Common myeloid progenitor, CD34-positive (primary cell): ENCODE measurements at regions not wholly inside any gene's neighbourhood (a gene's known extent, or its start where the extent isn't known, plus 50 kb on each side); places are given as distances from the start of the nearest gene placed in this dataset.
"Not testable (repeated sequence)": the region's sequence is repeated elsewhere in the genome, so short reads cannot be mapped to it uniquely, and the experiment has no call there.

Source experiments
- CTCF ChIA-PET: fragments of 350-600 bp; sonication (Branson Sonifier 250); formaldehyde crosslinking; loops from one replicate; lab custom pipeline; 2021; ENCODE audit warnings: antibody characterized with exemption; lab: Charles Lee
- POLR2A ChIA-PET: fragments of 350-600 bp; sonication (Branson Sonifier 250); formaldehyde crosslinking; loops from one replicate; lab custom pipeline; 2021; ENCODE audit warnings: antibody characterized with exemption; lab: Charles Lee
- DNase-seq, 3 donors: peaks; one replicate each; pipeline versions ENCODE4 v3.0.0 to v3.0.0-alpha.2; 2013
- H3K27ac ChIP-seq, 2 experiments: 1 replicate in 1 of 2; 2 replicates in 1 of 2; pipeline ENCODE4 v1.7.0; 2013; ENCODE audit warnings: inconsistent platforms in 2 of 2, low read length in 2 of 2, mild to moderate bottlenecking in 2 of 2, low read depth in 1 of 2, moderate library complexity in 1 of 2; ENCODE audit not compliant: severe bottlenecking in 2 of 2, insufficient read depth in 1 of 2, poor library complexity in 1 of 2
- H3K27me3 ChIP-seq, 5 experiments: replicated peaks in 2 of 5; 1 replicate in 3 of 5; 2 replicates in 2 of 5; pipeline versions ENCODE4 v1.6.1 to v1.7.0; 2013; ENCODE audit warnings: low read length in 4 of 5, mild to moderate bottlenecking in 2 of 5, moderate library complexity in 2 of 5, inconsistent platforms in 1 of 5; ENCODE audit not compliant: insufficient read depth in 5 of 5, control insufficient read depth in 4 of 5
- H3K36me3 ChIP-seq, 4 experiments: 1 replicate in 2 of 4; 2 replicates in 2 of 4; pipeline versions ENCODE4 v1.6.1 to v1.7.0; 2013; ENCODE audit warnings: low read length in 3 of 4, control low read depth in 1 of 4, mild to moderate bottlenecking in 1 of 4; ENCODE audit not compliant: control insufficient read depth in 4 of 4, insufficient read depth in 4 of 4
- H3K4me1 ChIP-seq, 4 experiments: 1 replicate in 3 of 4; 2 replicates in 1 of 4; pipeline versions ENCODE4 v1.6.1 to v1.7.1; 2013; ENCODE audit warnings: low read length in 3 of 4, mild to moderate bottlenecking in 3 of 4, control low read depth in 1 of 4, inconsistent platforms in 1 of 4, moderate library complexity in 1 of 4; ENCODE audit not compliant: control insufficient read depth in 4 of 4, insufficient read depth in 4 of 4; ENCODE audit errors: control extremely low read depth in 1 of 4
- H3K4me3 ChIP-seq, 7 experiments: 1 replicate in 4 of 7; 2 replicates in 3 of 7; pipeline versions ENCODE4 v1.5.1 to v1.7.0; 2013; ENCODE audit warnings: mild to moderate bottlenecking in 7 of 7, low read length in 6 of 7, moderate library complexity in 6 of 7, inconsistent platforms in 2 of 7, low read depth in 2 of 7, control low read depth in 1 of 7; ENCODE audit not compliant: insufficient read depth in 4 of 7, control insufficient read depth in 1 of 7; ENCODE audit errors: extremely low read depth in 1 of 7
- H3K9me3 ChIP-seq, 5 experiments: 1 replicate in 4 of 5; 2 replicates in 1 of 5; pipeline versions ENCODE4 v1.6.1 to v1.7.1; 2013; ENCODE audit warnings: low read length in 4 of 5, mild to moderate bottlenecking in 2 of 5, inconsistent platforms in 1 of 5, low read depth in 1 of 5, moderate library complexity in 1 of 5; ENCODE audit not compliant: control insufficient read depth in 4 of 5, insufficient read depth in 2 of 5; ENCODE audit errors: control extremely low read depth in 1 of 5
- WGBS: methylation state at CpG from one replicate; pipeline ENCODE4 v1.1.5; 2013; ENCODE audit not compliant: insufficient coverage; 5-methylcytosine and 5-hydroxymethylcytosine counted together

DNA sequence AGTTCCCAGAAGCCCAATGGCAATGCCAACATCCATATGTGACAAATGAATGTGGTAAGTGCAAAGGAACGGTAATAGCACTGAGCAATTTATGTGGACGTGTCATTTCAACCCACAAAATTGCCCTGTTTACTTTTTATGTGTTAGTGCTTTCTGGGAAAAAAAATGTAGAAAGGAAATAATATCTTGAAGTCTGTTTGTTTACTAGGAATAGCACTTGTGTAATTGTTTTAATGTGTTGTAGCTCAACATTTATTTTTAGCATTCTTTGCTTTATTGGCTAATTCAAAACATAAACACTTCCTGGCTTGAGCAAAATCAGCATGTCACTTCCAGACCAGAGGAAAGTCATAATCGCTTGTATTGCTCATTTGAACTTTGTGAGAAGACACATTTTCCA is 224.8 kb upstream of the KCNK2 start:
- DNase-seq = no peak
- Histone ChIP-seq H3K36me3 (no peaks in the 10 kb centered on the region), H3K9me3 (no peaks in the 10 kb centered on the region), H3K27ac (no peak overlapping the region), H3K27me3 (no peaks in the 10 kb centered on the region), H3K4me3 (no peak overlapping the region), H3K4me1 (no peaks in the 10 kb centered on the region)
- POLR2A ChIA-PET = no interaction called here
- CTCF ChIA-PET = interaction anchor here (0.8 kb wide), 1 partner anchor 205 kb away, joined by 3 read pairs; no protein-coding TSS in a partner anchor
- WGBS = 0% methylated on average over 1 of the region's 3 CpGs

DNA sequence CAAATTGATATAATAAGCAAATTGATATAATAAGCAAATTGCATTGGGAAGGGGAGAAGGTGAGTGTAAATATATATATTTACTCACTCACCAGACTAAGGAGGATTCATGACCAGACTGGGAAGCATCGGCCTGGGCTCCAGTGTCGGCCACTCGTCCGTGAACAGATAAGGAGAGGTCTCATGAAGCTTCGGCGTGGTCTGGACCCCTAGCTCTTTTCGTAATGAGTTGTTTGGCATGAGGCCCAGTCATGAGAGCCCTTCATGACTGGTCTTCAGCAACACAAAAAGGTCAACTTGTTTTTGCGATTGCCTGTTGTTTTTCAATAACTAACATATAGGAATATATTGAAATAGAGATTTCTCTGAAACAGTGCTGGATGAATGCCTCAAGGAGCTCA is 222.9 kb upstream of the KCNK2 start:
- Histone ChIP-seq H3K4me1 (no peaks in the 10 kb centered on the region), H3K9me3 (no peaks in the 10 kb centered on the region), H3K4me3 (no peak overlapping the region), H3K27me3 (no peaks in the 10 kb centered on the region), H3K36me3 (no peaks in the 10 kb centered on the region), H3K27ac (no peak overlapping the region)
- DNase-seq = no peak
- WGBS = 84% methylated on average over 6 of the region's 8 CpGs
- ChIA-PET CTCF (no interaction called here), POLR2A (no interaction called here)

GRCh38 chr1:214861615-214862014 is 220.9 kb upstream of the KCNK2 start:
- no peak for DNase-seq
- POLR2A ChIA-PET = no interaction called here
- Histone ChIP-seq H3K9me3 (no peaks in the 10 kb centered on the region), H3K4me1 (no peaks in the 10 kb centered on the region), H3K4me3 (no peak overlapping the region), H3K27ac (no peak overlapping the region), H3K27me3 (no peaks in the 10 kb centered on the region), H3K36me3 (no peaks in the 10 kb centered on the region)
- 100% methylated on average over 1 of the region's 2 CpGs for WGBS
- CTCF ChIA-PET = no interaction called here

DNA sequence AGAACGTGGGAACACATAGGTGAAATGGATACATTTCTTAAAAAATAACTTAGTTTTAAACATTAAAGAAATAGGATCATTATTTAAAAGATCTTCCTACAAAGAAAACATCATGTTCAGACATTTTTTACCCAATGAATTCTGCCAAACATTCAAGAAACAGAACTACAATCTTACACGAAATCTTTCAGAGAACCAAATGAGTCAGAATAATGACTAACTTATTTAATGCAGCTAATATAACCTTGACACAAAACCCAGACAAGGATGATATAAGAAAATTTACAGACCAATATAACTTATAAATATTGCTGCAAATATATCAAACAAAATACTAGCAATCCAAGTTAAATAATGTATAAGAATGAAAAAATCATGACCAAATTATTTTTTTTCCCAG is 220.1 kb upstream of the KCNK2 start:
- no peak overlapping the region for H3K27ac ChIP-seq

DNA sequence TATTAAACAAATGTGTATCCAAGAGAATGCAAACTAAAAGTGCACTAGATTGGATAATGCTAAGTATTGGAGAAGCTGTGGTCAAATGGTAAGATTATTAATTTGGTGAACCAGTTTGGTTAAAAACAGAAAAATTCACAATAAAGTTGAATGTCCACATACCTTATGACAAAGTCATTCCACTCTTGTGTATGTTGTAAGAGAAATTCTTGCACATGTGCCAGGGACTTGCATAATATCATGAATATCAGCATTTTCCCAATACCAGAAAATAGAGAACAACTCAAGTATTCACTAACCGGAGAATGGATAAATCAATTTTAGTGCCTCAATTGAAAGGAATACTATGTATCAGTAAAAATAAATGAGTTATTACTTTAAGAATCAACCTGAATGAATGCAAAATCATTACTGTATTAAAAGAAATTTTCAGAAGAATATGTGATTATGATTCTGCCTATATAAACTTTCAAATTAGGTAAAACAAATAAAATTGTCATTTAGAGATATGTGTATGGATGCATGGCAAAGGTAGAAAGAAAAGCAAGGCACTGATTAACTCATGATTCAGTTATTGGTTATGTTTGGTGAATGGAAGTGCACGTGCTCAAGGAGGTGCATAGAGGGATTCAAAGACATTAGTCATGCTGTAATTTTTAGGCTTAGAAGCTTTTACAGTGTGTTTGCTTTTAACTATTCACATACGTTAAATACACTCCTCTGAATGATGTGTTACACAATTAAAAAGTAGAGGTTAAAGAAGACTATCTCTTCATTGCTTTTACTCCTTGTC is 217.4 kb upstream of the KCNK2 start:
- H3K36me3 ChIP-seq = no peaks in the 10 kb centered on the region
- ChIA-PET POLR2A (no interaction called here), CTCF (no interaction called here)
- no peaks in the 10 kb centered on the region for H3K27me3 ChIP-seq
- no peaks in the 10 kb centered on the region for H3K9me3 ChIP-seq
- H3K4me3 ChIP-seq = no peak overlapping the region
- DNase-seq = no peak
- H3K4me1 ChIP-seq = no peaks in the 10 kb centered on the region
- WGBS = 67% methylated on average over 1 of the region's 3 CpGs
- no peak overlapping the region for H3K27ac ChIP-seq

More for the DNA sequence above, 220.1 kb upstream of the KCNK2 start:
- no peaks in the 10 kb centered on the region for H3K4me1 ChIP-seq
- WGBS = no CpG with 5 or more reads among the region's 2 CpGs
- H3K27me3 ChIP-seq = no peaks in the 10 kb centered on the region
- CTCF ChIA-PET = no interaction called here
- H3K4me3 ChIP-seq = no peak overlapping the region
- no peaks in the 10 kb centered on the region for H3K36me3 ChIP-seq
- POLR2A ChIA-PET = no interaction called here
- H3K9me3 ChIP-seq = no peaks in the 10 kb centered on the region
- DNase-seq = no peak

- H3K27ac ChIP-seq, POLR2A ChIA-PET, CTCF ChIA-PET, H3K4me3 ChIP-seq, H3K27me3 ChIP-seq, DNase-seq, H3K36me3 ChIP-seq, H3K4me1 ChIP-seq, H3K9me3 ChIP-seq: not testable (repeated sequence)
- WGBS = 98% methylated on average over 8 of the region's 40 CpGs
Observed at GRCh38 chr1:214870426-214870825, 212.1 kb upstream of the KCNK2 start.

DNA sequence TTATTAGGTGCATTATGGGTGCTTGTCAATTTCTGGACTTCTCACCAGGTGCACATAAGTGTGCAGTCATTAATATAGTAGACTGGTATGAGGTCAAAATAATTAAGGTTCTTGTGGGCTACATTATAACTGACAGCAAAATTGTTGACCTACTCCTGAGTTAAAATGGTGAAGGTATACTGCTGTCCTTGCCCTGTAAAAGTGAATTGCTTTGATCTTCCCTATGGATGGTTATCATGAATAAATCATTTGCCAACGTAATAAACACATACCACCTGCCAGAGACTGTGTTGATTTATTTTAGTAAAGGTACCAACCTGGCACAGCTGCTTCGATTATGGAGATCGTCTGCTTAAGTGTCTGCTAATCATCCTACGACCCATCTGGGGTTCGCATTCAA is 201.6 kb upstream of the KCNK2 start:
- Histone ChIP-seq H3K27me3 (no peaks in the 10 kb centered on the region), H3K4me1 (no peaks in the 10 kb centered on the region), H3K36me3 (no peaks in the 10 kb centered on the region), H3K27ac (no peak overlapping the region), H3K9me3 (no peaks in the 10 kb centered on the region), H3K4me3 (no peak overlapping the region)
- ChIA-PET CTCF (no interaction called here), POLR2A (no interaction called here)
- no CpG with 5 or more reads among the region's 5 CpGs for WGBS
- DNase-seq = no peak
